Neural cell (in vitro differentiated cells): ENCODE measurements at regions not wholly inside any gene's neighbourhood (a gene's known extent, or its start where the extent isn't known, plus 50 kb on each side); places are given as distances from the start of the nearest gene placed in this dataset.

Source experiments
- H2AFZ ChIP-seq: fragments of 200-600, 300-800 bp; sonication (generic), shearing (Covaris generic); 2 replicates; pipeline ENCODE4 v1.6.0; 2014; ENCODE audit warnings: low read depth, mild to moderate bottlenecking, antibody characterized with exemption, low read length, moderate library complexity
- H3F3A ChIP-seq: fragments of 200-600 bp; shearing (Covaris generic); 2 replicates; pipeline ENCODE4 v1.6.1; 2016; ENCODE audit warnings: mild to moderate bottlenecking, moderate library complexity, mixed read lengths, antibody characterized with exemption, low read length; ENCODE audit not compliant: insufficient read depth, poor library complexity, severe bottlenecking
- H3K27ac ChIP-seq: fragments of 200-600, 300-800 bp; sonication (generic), shearing (Covaris generic); 2 replicates; pipeline ENCODE4 v1.5.1; 2014; ENCODE audit warnings: mild to moderate bottlenecking, low read length, moderate library complexity
- H3K27me3 ChIP-seq: fragments of 300-800, 200-600 bp; sonication (generic), shearing (Covaris generic); 2 replicates; pipeline ENCODE4 v1.6.0; 2014; ENCODE audit warnings: mild to moderate bottlenecking, low read depth, low read length, moderate library complexity; ENCODE audit not compliant: insufficient read depth
- H3K36me3 ChIP-seq: fragments of 300-800, 200-600 bp; sonication (generic), shearing (Covaris generic); 2 replicates; pipeline ENCODE4 v1.5.1; 2014; ENCODE audit warnings: mild to moderate bottlenecking, antibody characterized with exemption, low read length, moderate library complexity; ENCODE audit not compliant: insufficient read depth
- H3K4me2 ChIP-seq: fragments of 300-800, 200-600 bp; sonication (generic), shearing (Covaris generic); 2 replicates; pipeline ENCODE4 v1.6.0; 2014; ENCODE audit warnings: mild to moderate bottlenecking, low read length
- H3K4me3 ChIP-seq: fragments of 300-800, 200-600 bp; sonication (generic), shearing (Covaris generic); 2 replicates; pipeline ENCODE4 v1.5.1; 2014; ENCODE audit warnings: mild to moderate bottlenecking, low read length, moderate library complexity
- H3K79me2 ChIP-seq: fragments of 200-600 bp; shearing (Covaris generic); replicated peaks from 2 replicates; pipeline ENCODE4 v1.6.0; 2014; ENCODE audit warnings: mild to moderate bottlenecking, low read length, moderate library complexity; ENCODE audit not compliant: insufficient read depth
- H3K9ac ChIP-seq: fragments of 300-800, 200-600 bp; sonication (generic), shearing (Covaris generic); 2 replicates; pipeline ENCODE4 v1.6.1; 2016; ENCODE audit warnings: mild to moderate bottlenecking, low read length, mixed read lengths
- H3K9me2 ChIP-seq: fragments of 200-600 bp; shearing (Covaris generic); 2 replicates; pipeline ENCODE4 v1.6.1; 2016; ENCODE audit warnings: mild to moderate bottlenecking, low read length, mixed read lengths; ENCODE audit not compliant: insufficient read depth
- H3K9me3 ChIP-seq: fragments of 200-600, 300-800 bp; sonication (generic), shearing (Covaris generic); 2 replicates; pipeline ENCODE4 v1.6.1; 2016; ENCODE audit warnings: mild to moderate bottlenecking, mixed run types, low read length, moderate library complexity, mixed read lengths
- H4K20me1 ChIP-seq: fragments of 200-600 bp; shearing (Covaris generic); 2 replicates; pipeline ENCODE4 v1.6.1; 2016; ENCODE audit warnings: mild to moderate bottlenecking, mixed run types; ENCODE audit not compliant: insufficient read depth
- CTCF ChIP-seq: fragments of 450-650 bp; IDR thresholded peaks from 2 replicates; pipeline ENCODE4 v1.5.1; 2014; ENCODE audit warnings: antibody characterized with exemption, mild to moderate bottlenecking, moderate library complexity; ENCODE audit not compliant: poor library complexity, severe bottlenecking
- EP300 ChIP-seq: fragments of 450-650 bp; conservative IDR thresholded peaks from 2 replicates; pipeline ENCODE4 v1.6.1; 2014; ENCODE audit warnings: antibody characterized with exemption, mild to moderate bottlenecking, moderate library complexity; ENCODE audit not compliant: poor library complexity, severe bottlenecking
- EZH2 ChIP-seq: fragments of 200-600, 300-800 bp; shearing (Covaris generic), sonication (generic); IDR thresholded peaks from 2 replicates; pipeline ENCODE4 v1.6.1; 2014; ENCODE audit warnings: antibody characterized with exemption, low read length, borderline replicate concordance, mild to moderate bottlenecking; ENCODE audit not compliant: insufficient read depth, poor library complexity, severe bottlenecking
- MXI1 ChIP-seq: fragments of 450-650 bp; conservative IDR thresholded peaks from 2 replicates; pipeline ENCODE4 v1.6.1; 2014; ENCODE audit warnings: antibody characterized with exemption, mild to moderate bottlenecking; ENCODE audit not compliant: poor library complexity, severe bottlenecking
- POLR2AphosphoS5 ChIP-seq: IDR thresholded peaks from 2 replicates; pipeline ENCODE4 v1.6.1; 2012
- RAD21 ChIP-seq: fragments of 450-650 bp; conservative IDR thresholded peaks from 2 replicates; pipeline ENCODE4 v1.6.1; 2014; ENCODE audit warnings: antibody characterized with exemption, mild to moderate bottlenecking, moderate library complexity
- REST ChIP-seq: IDR thresholded peaks from 2 replicates; pipeline ENCODE4 v1.6.1; 2012; ENCODE audit warnings: borderline replicate concordance
- SMC3 ChIP-seq: fragments of 450-650 bp; conservative IDR thresholded peaks from 2 replicates; pipeline ENCODE4 v1.6.1; 2014; ENCODE audit warnings: antibody characterized with exemption, mild to moderate bottlenecking, moderate library complexity; ENCODE audit not compliant: poor library complexity
- TAF1 ChIP-seq: IDR thresholded peaks from 2 replicates; pipeline ENCODE4 v1.6.1; 2012; ENCODE audit warnings: low read depth

GRCh38 chr5:173833196-173833985 is 54.8 kb upstream of the CPEB4 start:
- no peaks in the 10 kb centered on the region for H3K36me3 ChIP-seq
- no peaks in the 10 kb centered on the region for H3F3A ChIP-seq
- H3K9ac ChIP-seq = no peak overlapping the region
- H3K27me3 ChIP-seq = no peaks in the 10 kb centered on the region
- no peak overlapping the region for H3K27ac ChIP-seq
- TF ChIP-seq MXI1 (no peak), EZH2 (no peak), RAD21 (no peak), POLR2AphosphoS5 (no peak), EP300 (no peak), CTCF (no peak), SMC3 (no peak), TAF1 (no peak), REST (no peak)
- no peaks in the 10 kb centered on the region for H3K79me2 ChIP-seq
- H3K4me2 ChIP-seq = no peak overlapping the region
- no peak overlapping the region for H2AFZ ChIP-seq
- H3K4me3 ChIP-seq = no peak overlapping the region
- H3K9me2 ChIP-seq = no peaks in the 10 kb centered on the region
- no peaks in the 10 kb centered on the region for H3K9me3 ChIP-seq
- no peaks in the 10 kb centered on the region for H4K20me1 ChIP-seq

GRCh38 chr5:173834071-173834771 is 53.9 kb upstream of the CPEB4 start:
- H3K9me3 ChIP-seq = no peaks in the 10 kb centered on the region
- no peak overlapping the region for H2AFZ ChIP-seq
- H3F3A ChIP-seq = no peaks in the 10 kb centered on the region
- H3K4me2 ChIP-seq = no peak overlapping the region
- no peaks in the 10 kb centered on the region for H4K20me1 ChIP-seq
- H3K27ac ChIP-seq = no peak overlapping the region
- no peaks in the 10 kb centered on the region for H3K9me2 ChIP-seq
- TF ChIP-seq CTCF = no peak
- TF ChIP-seq RAD21 = no peak
- no peak for TF ChIP-seq SMC3
- TF ChIP-seq EZH2 = no peak
- no peak for TF ChIP-seq POLR2AphosphoS5
- TF ChIP-seq TAF1 = no peak
- no peak for TF ChIP-seq MXI1
- no peak for TF ChIP-seq EP300
- no peak overlapping the region for H3K4me3 ChIP-seq
- no peak overlapping the region for H3K9ac ChIP-seq
- H3K79me2 ChIP-seq = no peaks in the 10 kb centered on the region
- H3K36me3 ChIP-seq = no peaks in the 10 kb centered on the region
- no peaks in the 10 kb centered on the region for H3K27me3 ChIP-seq
